CD14-positive monocyte (primary cell): ENCODE measurements at regions not wholly inside any gene's neighbourhood (a gene's known extent, or its start where the extent isn't known, plus 50 kb on each side); places are given as distances from the start of the nearest gene placed in this dataset.

ENCODE experiments used
- DNase-seq, 3 donors: peaks; one replicate each; pipeline ENCODE4 v3.0.0-alpha.2; 2011 to 2022
- H2AFZ ChIP-seq: 2 replicates; pipeline ENCODE4 v1.6.0; 2012; ENCODE audit warnings: mild to moderate bottlenecking, low read depth, low read length, inconsistent platforms; ENCODE audit not compliant: insufficient read depth, poor library complexity, severe bottlenecking
- H3K27ac ChIP-seq, 2 donors: 1 replicate in 1 of 2; 2 replicates in 1 of 2; pipeline ENCODE4 v1.5.1; 2012 to 2013; ENCODE audit warnings: low read length in 2 of 2, control low read depth in 1 of 2, inconsistent platforms in 1 of 2, low read depth in 1 of 2, mild to moderate bottlenecking in 1 of 2
- H3K27me3 ChIP-seq, 2 donors: one replicate each; pipeline versions ENCODE4 v1.6.0 to v1.6.1; 2011 to 2013; ENCODE audit warnings: low read length in 2 of 2; ENCODE audit not compliant: control insufficient read depth in 2 of 2, insufficient read depth in 2 of 2
- H3K36me3 ChIP-seq, 2 donors: replicated peaks in 1 of 2; 1 replicate in 1 of 2; 2 replicates in 1 of 2; pipeline versions ENCODE4 v1.5.1 to v1.6.1; 2012 to 2013; ENCODE audit warnings: low read length in 2 of 2, control low read depth in 1 of 2, inconsistent platforms in 1 of 2, mild to moderate bottlenecking in 1 of 2; ENCODE audit not compliant: insufficient read depth in 2 of 2, control insufficient read depth in 1 of 2
- H3K4me1 ChIP-seq, 2 donors: 1 replicate in 1 of 2; 2 replicates in 1 of 2; pipeline versions ENCODE4 v1.5.1 to v1.6.1; 2012 to 2013; ENCODE audit warnings: low read length in 2 of 2, control low read depth in 1 of 2, inconsistent platforms in 1 of 2, mild to moderate bottlenecking in 1 of 2, moderate library complexity in 1 of 2; ENCODE audit not compliant: insufficient read depth in 2 of 2, control insufficient read depth in 1 of 2
- H3K4me2 ChIP-seq: replicated peaks from 2 replicates; pipeline ENCODE3; 2012; ENCODE audit warnings: low read length, moderate library complexity, mild to moderate bottlenecking; ENCODE audit not compliant: poor library complexity, severe bottlenecking; ENCODE audit errors: extremely low read depth
- H3K4me3 ChIP-seq, 3 experiments: fragments of 200-600 bp in 1 of 3; sonication (generic) in 1 of 3; replicated peaks in 1 of 3; 1 replicate in 2 of 3; 2 replicates in 1 of 3; pipeline ENCODE4 v1.5.1; 2011 to 2013; ENCODE audit warnings: low read length in 3 of 3, mild to moderate bottlenecking in 3 of 3, control low read depth in 2 of 3, low read depth in 2 of 3, inconsistent platforms in 1 of 3, moderate library complexity in 1 of 3
- H3K79me2 ChIP-seq: 2 replicates; pipeline ENCODE4 v1.6.0; 2012; ENCODE audit warnings: mild to moderate bottlenecking, control low read depth, inconsistent platforms, low read length, moderate library complexity; ENCODE audit not compliant: insufficient read depth
- H3K9ac ChIP-seq: 2 replicates; pipeline ENCODE4 v1.6.0; 2017; ENCODE audit warnings: low read length, mild to moderate bottlenecking; ENCODE audit not compliant: insufficient read depth, poor library complexity, severe bottlenecking
- H3K9me3 ChIP-seq, 2 donors: replicated peaks in 1 of 2; 1 replicate in 1 of 2; 2 replicates in 1 of 2; pipeline versions ENCODE4 v1.5.1 to v1.6.1; 2012 to 2013; ENCODE audit warnings: low read length in 2 of 2, control low read depth in 1 of 2; ENCODE audit not compliant: control insufficient read depth in 1 of 2, insufficient read depth in 1 of 2
- H4K20me1 ChIP-seq: 2 replicates; pipeline ENCODE4 v1.6.0; 2012; ENCODE audit warnings: mild to moderate bottlenecking, low read length, control low read depth, moderate library complexity; ENCODE audit not compliant: insufficient read depth
- H3K27ac Mint-ChIP-seq, 7 donors: one replicate each; pipeline ENCODE4 v1.8.0; 2020; ENCODE audit warnings: mild to moderate bottlenecking in 7 of 7, mixed read lengths in 7 of 7, moderate library complexity in 6 of 7, inconsistent platforms in 2 of 7
- H3K27me3 Mint-ChIP-seq, 3 donors: one replicate each; pipeline ENCODE4 v1.8.0; 2021 to 2022; ENCODE audit warnings: low read depth in 3 of 3, mild to moderate bottlenecking in 3 of 3, mixed read lengths in 3 of 3, moderate library complexity in 3 of 3, inconsistent platforms in 1 of 3
- H3K36me3 Mint-ChIP-seq, 2 donors: one replicate each; pipeline ENCODE4 v1.8.0; 2020; ENCODE audit warnings: mixed read lengths in 2 of 2, inconsistent platforms in 1 of 2, mild to moderate bottlenecking in 1 of 2
- H3K4me1 Mint-ChIP-seq: one replicate; pipeline ENCODE4 v1.8.0; 2020; ENCODE audit warnings: mild to moderate bottlenecking, mixed read lengths
- H3K4me3 Mint-ChIP-seq, 2 donors: one replicate each; pipeline ENCODE4 v1.8.0; 2020; ENCODE audit warnings: mild to moderate bottlenecking in 2 of 2, mixed read lengths in 2 of 2, moderate library complexity in 1 of 2
- H3K9me3 Mint-ChIP-seq, 7 donors: one replicate each; pipeline ENCODE4 v1.8.0; 2020 to 2022; ENCODE audit warnings: mixed read lengths in 7 of 7, mild to moderate bottlenecking in 6 of 7, moderate library complexity in 6 of 7, inconsistent platforms in 2 of 7
- WGBS: methylation state at CpG from one replicate; pipeline ENCODE4 v1.1.5; 2013; ENCODE audit warnings: missing lambda C conversion rate; ENCODE audit not compliant: insufficient coverage; 5-methylcytosine and 5-hydroxymethylcytosine counted together
- intact Hi-C, 2 donors: fragments of 100-400 bp; cut with micrococcal nuclease; formaldehyde crosslinking; loops; one replicate each; pipeline versions ENCODE4 v1.15.0 to v1.15.1; 2023
- TF ChIP-seq, protein P1 (sequence below): fragments of 200-600 bp; IDR thresholded peaks from one replicate; pipeline ENCODE4 v1.8.0; 2022; ENCODE audit warnings: antibody characterized with exemption, mild to moderate bottlenecking

- Histone ChIP-seq H4K20me1 (no peaks in the 10 kb centered on the region), H3K27ac (no peak overlapping the region), H3K4me3 (no peak overlapping the region), H3K9me3 (peaks cover 13 to 14% of the 10 kb centered on the region in 2 donors), H3K4me2 (no peak overlapping the region), H3K9ac (no peak overlapping the region), H3K79me2 (no peaks in the 10 kb centered on the region), H2AFZ (no peak overlapping the region), H3K27me3 (no peaks in the 10 kb centered on the region), H3K4me1 (no peaks in the 10 kb centered on the region), H3K36me3 (no peaks in the 10 kb centered on the region)
- H3K36me3 Mint-ChIP-seq: no peaks in the 10 kb centered on the region
- peaks cover 7 to 15% (median 12%) of the 10 kb centered on the region in 7 donors for H3K9me3 Mint-ChIP-seq
- H3K27ac Mint-ChIP-seq: no peak overlapping the region
- H3K27me3 Mint-ChIP-seq: peaks cover 1 to 11% (median 10%) of the 10 kb centered on the region in 3 donors
- WGBS: 92% methylated on average over 6 of the region's 13 CpGs
- peaks cover 4% of the 10 kb centered on the region for H3K4me1 Mint-ChIP-seq
- intact Hi-C loops: no loop called here
- DNase-seq: no peak
- TF ChIP-seq, protein P1, sequence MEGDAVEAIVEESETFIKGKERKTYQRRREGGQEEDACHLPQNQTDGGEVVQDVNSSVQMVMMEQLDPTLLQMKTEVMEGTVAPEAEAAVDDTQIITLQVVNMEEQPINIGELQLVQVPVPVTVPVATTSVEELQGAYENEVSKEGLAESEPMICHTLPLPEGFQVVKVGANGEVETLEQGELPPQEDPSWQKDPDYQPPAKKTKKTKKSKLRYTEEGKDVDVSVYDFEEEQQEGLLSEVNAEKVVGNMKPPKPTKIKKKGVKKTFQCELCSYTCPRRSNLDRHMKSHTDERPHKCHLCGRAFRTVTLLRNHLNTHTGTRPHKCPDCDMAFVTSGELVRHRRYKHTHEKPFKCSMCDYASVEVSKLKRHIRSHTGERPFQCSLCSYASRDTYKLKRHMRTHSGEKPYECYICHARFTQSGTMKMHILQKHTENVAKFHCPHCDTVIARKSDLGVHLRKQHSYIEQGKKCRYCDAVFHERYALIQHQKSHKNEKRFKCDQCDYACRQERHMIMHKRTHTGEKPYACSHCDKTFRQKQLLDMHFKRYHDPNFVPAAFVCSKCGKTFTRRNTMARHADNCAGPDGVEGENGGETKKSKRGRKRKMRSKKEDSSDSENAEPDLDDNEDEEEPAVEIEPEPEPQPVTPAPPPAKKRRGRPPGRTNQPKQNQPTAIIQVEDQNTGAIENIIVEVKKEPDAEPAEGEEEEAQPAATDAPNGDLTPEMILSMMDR: no peak
- H3K4me3 Mint-ChIP-seq: no peak overlapping the region
These were observed 92.3 kb upstream of the ADRA2C start for GRCh38 chr4:3673716-3674478.

DNA sequence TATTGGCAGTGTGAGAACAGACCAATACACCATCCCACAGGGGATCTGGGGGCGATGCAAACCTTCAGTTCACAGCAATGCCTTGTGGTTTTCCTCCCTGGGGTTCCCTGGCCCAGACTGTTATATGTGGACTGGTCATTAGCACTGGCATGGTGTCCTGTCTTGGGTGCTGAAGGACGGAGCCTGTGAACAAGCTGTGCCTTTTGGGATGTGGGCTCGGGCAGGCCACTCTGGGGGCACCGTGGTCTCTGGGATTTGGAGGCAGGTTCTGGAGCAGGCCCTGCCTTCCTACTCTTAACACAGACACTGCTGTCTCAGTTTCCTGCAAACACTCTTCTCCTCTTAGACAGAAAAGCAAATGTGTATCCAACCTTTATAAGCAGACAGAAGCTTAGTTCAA lies 93.0 kb upstream of the ADRA2C start:
- peaks cover 13 to 14% of the 10 kb centered on the region in 2 donors for H3K9me3 ChIP-seq
- Mint-ChIP-seq H3K4me3 (no peak overlapping the region), H3K27ac (no peak overlapping the region), H3K4me1 (peaks cover 4% of the 10 kb centered on the region), H3K27me3 (peaks cover 1 to 11% (median 9%) of the 10 kb centered on the region in 3 donors), H3K36me3 (no peaks in the 10 kb centered on the region), H3K9me3 (peaks cover 7 to 15% (median 13%) of the 10 kb centered on the region in 7 donors)
- H4K20me1 ChIP-seq: no peaks in the 10 kb centered on the region
- TF ChIP-seq, protein P1: no peak
- no peaks in the 10 kb centered on the region for H3K4me1 ChIP-seq
- no peak overlapping the region for H3K27ac ChIP-seq
- H3K9ac ChIP-seq: no peak overlapping the region
- no peaks in the 10 kb centered on the region for H3K79me2 ChIP-seq
- H3K4me2 ChIP-seq: no peak overlapping the region
- no peaks in the 10 kb centered on the region for H3K27me3 ChIP-seq
- H3K36me3 ChIP-seq: no peaks in the 10 kb centered on the region
- intact Hi-C loops: no loop called here
- WGBS: no CpG with 5 or more reads among the region's 4 CpGs
- no peak overlapping the region for H2AFZ ChIP-seq
- DNase-seq: no peak
- no peak overlapping the region for H3K4me3 ChIP-seq
